NCI-H460 (cell line): ENCODE measurements at regions not wholly inside any gene's neighbourhood (a gene's known extent, or its start where the extent isn't known, plus 50 kb on each side); places are given as distances from the start of the nearest gene placed in this dataset.
"Not testable (repeated sequence)": the region's sequence is repeated elsewhere in the genome, so short reads cannot be mapped to it uniquely, and the experiment has no call there.

ENCODE experiments used
- DNase-seq: peaks from one replicate; pipeline ENCODE4 v3.0.0-alpha.2; 2016; ENCODE audit warnings: low read depth; ENCODE audit errors: extremely low read depth

GRCh38 chr5:82459626-82460025, 181.5 kb upstream of the RPS23 start:
- DNase-seq = no peak

DNA sequence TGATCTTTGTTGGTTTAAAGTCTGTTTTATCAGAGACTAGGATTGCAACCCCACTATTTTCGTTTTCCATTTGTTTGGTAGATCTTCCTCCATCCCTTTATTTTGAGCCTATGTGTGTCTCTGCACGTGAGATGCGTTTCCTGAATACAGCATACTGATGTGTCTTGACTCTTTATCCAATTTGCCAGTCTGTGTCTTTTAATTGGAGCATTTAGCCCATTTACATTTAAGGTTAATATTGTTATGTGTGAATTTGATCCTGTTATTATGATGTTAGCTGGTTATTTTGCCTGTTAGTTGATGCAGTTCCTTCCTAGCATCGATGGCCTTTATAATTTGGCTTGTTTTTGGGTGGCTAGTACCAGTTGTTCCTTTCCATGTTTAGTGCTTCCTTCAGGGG, 177.2 kb upstream of the RPS23 start:
- DNase-seq = not testable (repeated sequence)

GRCh38 chr5:82448374-82448773, 170.2 kb upstream of the RPS23 start:
- no peak for DNase-seq

DNA sequence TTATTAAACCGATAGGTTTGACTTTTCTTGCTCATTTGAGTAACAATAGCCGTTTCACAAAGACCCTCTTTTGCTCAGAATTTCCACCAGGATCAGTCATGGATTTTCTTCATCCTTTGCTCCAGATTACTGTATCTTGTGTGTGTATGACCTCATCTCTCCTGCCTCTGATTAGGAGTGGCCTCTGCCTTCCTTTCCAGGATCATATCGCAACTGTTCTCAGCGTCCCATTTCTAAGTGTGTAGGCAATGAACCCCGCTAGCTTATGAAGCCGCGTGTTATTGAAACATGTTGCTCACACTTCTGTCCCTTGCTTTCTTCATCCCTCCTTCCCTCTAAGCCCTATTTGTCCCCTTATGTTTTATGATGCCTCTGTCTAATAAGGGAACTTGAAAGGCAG, 169.8 kb upstream of the RPS23 start:
- DNase-seq = no peak

- no peak for DNase-seq
Observed at GRCh38 chr5:82446809-82447208, 168.7 kb upstream of the RPS23 start.

DNA sequence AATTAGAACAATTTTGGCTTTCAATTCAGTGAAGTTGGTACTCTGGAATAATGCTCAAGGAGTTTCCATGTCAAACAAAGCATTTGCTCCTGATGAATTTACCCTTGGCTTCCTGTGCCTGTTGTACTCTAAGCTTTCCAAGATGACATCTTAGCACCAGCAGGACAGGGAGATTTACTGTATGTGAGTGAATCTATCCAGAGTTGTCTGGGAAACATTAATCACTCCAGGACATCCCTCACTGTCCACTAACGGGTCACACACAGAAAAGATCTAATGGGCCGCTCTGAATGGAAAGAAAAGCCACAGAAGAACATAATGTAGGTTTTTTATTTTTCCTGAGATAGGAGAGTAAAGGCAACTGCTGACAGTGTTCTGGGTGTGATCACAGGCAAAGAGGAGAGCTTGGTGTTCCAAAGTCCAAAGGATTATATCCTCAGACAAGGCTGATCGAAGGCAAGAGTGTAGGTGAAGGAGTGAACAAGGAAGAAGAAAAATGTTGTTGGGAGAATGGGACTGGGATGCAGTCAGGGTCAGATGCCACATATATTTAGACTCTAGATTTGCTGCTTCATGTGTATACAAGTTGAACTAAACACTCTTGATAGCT, 167.7 kb upstream of the RPS23 start:
- no peak for DNase-seq

GRCh38 chr5:82439750-82440445, 161.7 kb upstream of the RPS23 start:
- no peak for DNase-seq

DNA sequence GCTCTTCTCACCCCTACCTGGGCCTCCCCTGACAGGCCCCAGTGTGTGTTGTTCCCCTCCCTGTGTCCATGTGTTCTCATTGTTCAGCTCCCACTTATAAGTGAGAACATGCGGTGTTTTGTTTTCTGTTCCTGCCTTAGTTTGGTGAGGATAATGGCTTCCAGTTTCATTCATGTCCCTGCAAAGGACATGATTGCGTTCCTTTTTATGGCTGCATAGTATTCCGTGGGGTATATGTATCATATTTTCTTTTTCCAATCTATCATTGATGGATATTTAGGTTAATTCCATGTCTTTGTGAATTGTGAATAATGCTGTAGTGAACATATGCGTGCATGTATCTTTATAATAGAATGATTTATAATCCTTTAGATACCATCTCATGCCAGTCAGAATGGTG, 159.4 kb upstream of the RPS23 start:
- not testable (repeated sequence) for DNase-seq

GRCh38 chr5:82436291-82436690, 158.1 kb upstream of the RPS23 start:
- no peak for DNase-seq

- DNase-seq = not testable (repeated sequence)
Observed at GRCh38 chr5:82434696-82435660, 156.8 kb upstream of the RPS23 start.

DNA sequence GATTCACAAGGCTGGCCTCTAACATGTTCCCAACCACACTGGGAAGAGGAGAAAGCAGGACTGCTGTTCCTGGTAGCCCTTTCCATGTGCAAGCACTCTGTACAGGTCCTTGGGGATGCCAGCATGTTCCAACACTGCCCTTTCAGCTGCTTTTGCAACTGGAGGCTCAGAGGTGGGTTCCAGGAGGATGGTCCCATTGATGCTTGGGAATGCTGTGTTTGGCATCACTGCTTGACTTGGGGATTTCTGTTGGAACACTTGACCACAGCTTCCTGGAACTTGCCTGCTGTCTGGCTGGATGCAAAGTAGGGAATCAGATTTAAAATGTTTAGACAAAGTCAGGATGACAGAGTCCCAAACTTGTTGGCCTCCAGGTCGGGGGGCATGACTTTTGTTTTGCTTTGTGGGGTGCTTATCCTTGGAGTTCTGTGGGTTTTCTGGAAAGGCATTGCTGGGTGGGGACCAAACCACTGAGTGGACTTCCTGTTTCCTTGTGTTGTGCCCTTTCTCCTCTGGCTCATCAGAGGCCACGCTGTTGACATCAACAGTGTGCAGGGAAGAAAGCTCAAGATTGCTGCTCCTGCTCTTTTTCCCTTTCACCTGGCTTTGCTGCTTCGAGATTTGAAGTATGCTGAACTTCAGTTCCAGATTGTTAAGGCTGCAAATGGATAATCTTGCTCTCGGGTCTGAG, 148.5 kb upstream of the RPS23 start:
- DNase-seq = no peak

- no peak for DNase-seq
Observed at GRCh38 chr5:82425591-82425990, 147.4 kb upstream of the RPS23 start.

GRCh38 chr5:82424211-82424610, 146.1 kb upstream of the RPS23 start:
- no peak for DNase-seq

GRCh38 chr5:82422751-82423181, 144.6 kb upstream of the RPS23 start:
- no peak for DNase-seq

GRCh38 chr5:82422001-82422740, 144.0 kb upstream of the RPS23 start:
- no peak for DNase-seq

- DNase-seq = no peak
Observed at GRCh38 chr5:82421119-82421518, 143.0 kb upstream of the RPS23 start.

- DNase-seq = not testable (repeated sequence)
Observed at GRCh38 chr5:82420524-82420923, 142.4 kb upstream of the RPS23 start.

GRCh38 chr5:82419559-82420332, 141.6 kb upstream of the RPS23 start:
- DNase-seq = no peak

DNA sequence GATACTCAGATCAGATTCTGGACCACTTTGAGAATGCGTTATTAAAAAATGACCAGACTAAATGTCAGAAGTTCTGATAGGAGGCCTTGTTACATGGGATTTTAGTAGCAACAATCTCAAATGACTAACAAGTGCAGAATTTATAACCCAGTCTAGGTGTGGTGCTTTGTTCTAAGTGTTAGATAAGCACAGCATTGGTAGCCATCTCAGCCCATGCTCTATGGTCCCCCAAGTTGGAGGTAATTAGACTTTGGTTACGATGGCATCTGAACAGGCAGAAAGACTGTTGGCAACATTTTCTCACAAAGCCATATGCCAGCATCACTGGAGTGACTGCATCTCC, 140.4 kb upstream of the RPS23 start:
- DNase-seq = no peak
